ENCODE measurements at regions not wholly inside any gene's neighbourhood (a gene's known extent, or its start where the extent isn't known, plus 50 kb on each side); places are given as distances from the start of the nearest gene placed in this dataset.

- H3K4me3 ChIP-seq (ENCODE audit: control insufficient read depth, low read depth, low read length): no peak overlapping the region
- TF ChIP-seq, protein P1, sequence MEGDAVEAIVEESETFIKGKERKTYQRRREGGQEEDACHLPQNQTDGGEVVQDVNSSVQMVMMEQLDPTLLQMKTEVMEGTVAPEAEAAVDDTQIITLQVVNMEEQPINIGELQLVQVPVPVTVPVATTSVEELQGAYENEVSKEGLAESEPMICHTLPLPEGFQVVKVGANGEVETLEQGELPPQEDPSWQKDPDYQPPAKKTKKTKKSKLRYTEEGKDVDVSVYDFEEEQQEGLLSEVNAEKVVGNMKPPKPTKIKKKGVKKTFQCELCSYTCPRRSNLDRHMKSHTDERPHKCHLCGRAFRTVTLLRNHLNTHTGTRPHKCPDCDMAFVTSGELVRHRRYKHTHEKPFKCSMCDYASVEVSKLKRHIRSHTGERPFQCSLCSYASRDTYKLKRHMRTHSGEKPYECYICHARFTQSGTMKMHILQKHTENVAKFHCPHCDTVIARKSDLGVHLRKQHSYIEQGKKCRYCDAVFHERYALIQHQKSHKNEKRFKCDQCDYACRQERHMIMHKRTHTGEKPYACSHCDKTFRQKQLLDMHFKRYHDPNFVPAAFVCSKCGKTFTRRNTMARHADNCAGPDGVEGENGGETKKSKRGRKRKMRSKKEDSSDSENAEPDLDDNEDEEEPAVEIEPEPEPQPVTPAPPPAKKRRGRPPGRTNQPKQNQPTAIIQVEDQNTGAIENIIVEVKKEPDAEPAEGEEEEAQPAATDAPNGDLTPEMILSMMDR (conservative IDR thresholded peaks at IDR 0.05; ENCODE audit: control insufficient read depth, insufficient read depth, low read depth, low read length): no peak
- DNase-seq (ENCODE audit: low read depth): no peak
Measured at GRCh38 chr4:18529482-18529881, 507.9 kb upstream of the LCORL start.

DNA sequence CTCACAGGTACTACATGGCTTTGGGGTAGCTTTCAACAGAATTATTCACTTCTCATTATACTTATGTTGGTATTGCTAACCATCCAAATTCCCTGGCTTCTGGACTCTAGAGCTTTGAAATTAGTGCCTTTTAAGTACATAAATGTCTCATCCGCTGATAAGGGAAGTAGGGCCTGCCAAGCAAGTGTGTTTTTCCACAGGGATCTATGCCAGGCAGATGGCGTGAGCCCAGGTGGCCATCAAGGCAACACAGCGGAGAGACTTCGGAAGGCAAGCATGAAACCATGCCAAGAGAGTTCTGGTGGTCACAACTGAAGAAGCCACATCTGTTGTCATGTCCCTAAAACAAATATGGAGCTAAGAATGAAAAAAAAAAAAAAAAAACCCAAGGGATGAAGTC lies 503.1 kb upstream of the LCORL start:
- DNase-seq (ENCODE audit: low read depth): no peak
- no peak overlapping the region for H3K4me3 ChIP-seq (ENCODE audit: control insufficient read depth, low read depth, low read length)
- TF ChIP-seq, protein P1 (conservative IDR thresholded peaks at IDR 0.05; ENCODE audit: control insufficient read depth, insufficient read depth, low read depth, low read length): no peak

DNA sequence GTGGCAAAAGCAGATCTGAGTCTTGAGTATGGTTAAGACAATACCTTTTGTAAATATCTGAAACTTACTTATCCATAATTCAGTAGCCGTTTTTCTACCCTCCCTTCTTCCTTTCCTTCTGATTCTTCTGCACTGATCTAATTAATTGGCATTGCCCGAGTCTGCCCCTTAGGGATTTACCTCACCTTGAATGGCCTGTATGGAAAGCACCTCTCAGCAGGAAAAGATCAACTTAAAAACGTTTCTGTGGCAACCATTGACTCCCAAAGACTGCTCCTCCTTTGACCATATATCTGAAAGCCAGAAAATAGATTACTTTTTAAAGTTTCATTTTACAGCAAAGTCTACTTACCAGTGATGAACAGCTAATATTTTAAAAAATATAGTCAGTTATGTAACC lies 496.5 kb upstream of the LCORL start:
- no peak for DNase-seq (ENCODE audit: low read depth)
- no peak overlapping the region for H3K4me3 ChIP-seq (ENCODE audit: control insufficient read depth, low read depth, low read length)
- TF ChIP-seq, protein P1 (conservative IDR thresholded peaks at IDR 0.05; ENCODE audit: control insufficient read depth, insufficient read depth, low read depth, low read length): no peak

GRCh38 chr4:18513861-18514260 lies 492.3 kb upstream of the LCORL start:
- DNase-seq (ENCODE audit: low read depth): no peak
- TF ChIP-seq, protein P1 (conservative IDR thresholded peaks at IDR 0.05; ENCODE audit: control insufficient read depth, insufficient read depth, low read depth, low read length): no peak
- H3K4me3 ChIP-seq (ENCODE audit: control insufficient read depth, low read depth, low read length): no peak overlapping the region

GRCh38 chr4:18512718-18513117 lies 491.2 kb upstream of the LCORL start:
- DNase-seq (ENCODE audit: low read depth): no peak
- H3K4me3 ChIP-seq (ENCODE audit: control insufficient read depth, low read depth, low read length): no peak overlapping the region
- TF ChIP-seq, protein P1 (conservative IDR thresholded peaks at IDR 0.05; ENCODE audit: control insufficient read depth, insufficient read depth, low read depth, low read length): no peak

GRCh38 chr4:18511727-18512126 lies 490.2 kb upstream of the LCORL start:
- DNase-seq (ENCODE audit: low read depth): no peak
- TF ChIP-seq, protein P1 (conservative IDR thresholded peaks at IDR 0.05; ENCODE audit: control insufficient read depth, insufficient read depth, low read depth, low read length): no peak
- no peak overlapping the region for H3K4me3 ChIP-seq (ENCODE audit: control insufficient read depth, low read depth, low read length)

DNA sequence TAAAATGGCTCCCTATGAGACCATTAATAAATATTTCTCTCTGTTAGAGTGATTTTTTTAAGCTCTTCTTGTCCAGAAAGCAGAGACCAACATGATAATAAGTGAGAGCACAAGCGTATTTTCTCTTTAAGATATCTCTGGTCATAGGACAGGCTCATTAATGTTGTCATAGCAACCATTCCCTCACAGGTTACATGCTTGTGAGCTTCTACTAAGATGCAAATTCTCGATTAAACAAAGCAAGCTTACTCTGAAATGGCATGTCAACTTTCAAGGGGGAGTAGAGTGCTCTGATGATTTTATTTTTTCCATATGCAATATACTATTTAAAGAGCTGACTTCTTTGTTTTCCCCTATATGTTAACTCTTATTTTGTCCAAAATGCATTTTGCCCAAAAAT lies 487.2 kb upstream of the LCORL start:
- TF ChIP-seq, protein P1 (conservative IDR thresholded peaks at IDR 0.05; ENCODE audit: control insufficient read depth, insufficient read depth, low read depth, low read length): no peak
- DNase-seq (ENCODE audit: low read depth): no peak
- no peak overlapping the region for H3K4me3 ChIP-seq (ENCODE audit: control insufficient read depth, low read depth, low read length)
